HG03139 (cell line): ENCODE measurements at regions not wholly inside any gene's neighbourhood (a gene's known extent, or its start where the extent isn't known, plus 50 kb on each side); places are given as distances from the start of the nearest gene placed in this dataset.

Experiments used
- ATAC-seq: cut with Tn5 transposase; IDR thresholded peaks from one replicate; pipeline ENCODE4 v1.9.1; 2021; ENCODE audit not compliant: unreplicated experiment

- ATAC-seq = no peak
These were observed 50.8 kb upstream of the POU3F2 start for GRCh38 chr6:98783578-98783977.
